ENCODE measurements at regions not wholly inside any gene's neighbourhood (a gene's known extent, or its start where the extent isn't known, plus 50 kb on each side); places are given as distances from the start of the nearest gene placed in this dataset.
"Not testable (repeated sequence)": the region's sequence is repeated elsewhere in the genome, so short reads cannot be mapped to it uniquely, and the experiment has no call there.

GRCh38 chr18:28267878-28268625 is 91.1 kb upstream of the CDH2 start:
- WGBS, 2 donors: 60 to 81% methylated on average over 4 of the region's 4 CpGs

GRCh38 chr18:28267276-28267675 is 90.3 kb upstream of the CDH2 start:
- WGBS, 2 donors: 58 to 70% methylated on average over 2 of the region's 2 CpGs
- no peaks in the 10 kb centered on the region for H3K27me3 ChIP-seq (ENCODE audit: control insufficient read depth in 3 of 3, insufficient read depth in 3 of 3, low read length in 2 of 3)
- H3K4me3 ChIP-seq: no peak overlapping the region
- ATAC-seq (ENCODE audit: insufficient read depth, low FRiP score) (no peak), DNase-seq (no peak)
- no peaks in the 10 kb centered on the region for H3K36me3 ChIP-seq (ENCODE audit: control insufficient read depth in 4 of 4, insufficient read depth in 4 of 4, low read length in 4 of 4)
- no peaks in the 10 kb centered on the region for H3K4me1 ChIP-seq (ENCODE audit: control insufficient read depth in 5 of 5, insufficient read depth in 5 of 5, low read length in 5 of 5)
- H3K9me3 ChIP-seq (ENCODE audit: control insufficient read depth in 4 of 4, insufficient read depth in 3 of 4, low read length in 3 of 4): no peaks in the 10 kb centered on the region
- H3K27ac ChIP-seq (ENCODE audit: low read depth in 1 of 2, low read length in 1 of 2): no peak overlapping the region
- TF ChIP-seq CTCF (IDR thresholded peaks at IDR 0.05; ENCODE audit: control extremely low read depth, extremely low read depth): no peak
- H3K9ac ChIP-seq (ENCODE audit: insufficient read depth in 1 of 2, low read length in 2 of 2): no peak overlapping the region

More at GRCh38 chr18:28267878-28268625, 91.1 kb upstream of the CDH2 start:
- no peak for ATAC-seq (ENCODE audit: insufficient read depth, low FRiP score)
- Histone ChIP-seq H3K9ac (ENCODE audit: insufficient read depth in 1 of 2, low read length in 2 of 2) (no peak overlapping the region), H3K36me3 (ENCODE audit: control insufficient read depth in 4 of 4, insufficient read depth in 4 of 4, low read length in 4 of 4) (no peaks in the 10 kb centered on the region), H3K27me3 (ENCODE audit: control insufficient read depth in 3 of 3, insufficient read depth in 3 of 3, low read length in 2 of 3) (no peaks in the 10 kb centered on the region), H3K9me3 (ENCODE audit: control insufficient read depth in 4 of 4, insufficient read depth in 3 of 4, low read length in 3 of 4) (no peaks in the 10 kb centered on the region), H3K4me1 (ENCODE audit: control insufficient read depth in 5 of 5, insufficient read depth in 5 of 5, low read length in 5 of 5) (no peaks in the 10 kb centered on the region), H3K4me3 (no peak overlapping the region), H3K27ac (ENCODE audit: low read depth in 1 of 2, low read length in 1 of 2) (no peak overlapping the region)
- TF ChIP-seq CTCF (IDR thresholded peaks at IDR 0.05; ENCODE audit: control extremely low read depth, extremely low read depth): no peak
- no peak for DNase-seq

GRCh38 chr18:28256166-28256565 is 79.2 kb upstream of the CDH2 start:
- Histone ChIP-seq H3K9me3 (ENCODE audit: control insufficient read depth in 4 of 4, insufficient read depth in 3 of 4, low read length in 3 of 4) (peaks cover 0 to 2% (median 0%) of the 10 kb centered on the region in 4 donors), H3K4me3 (no peak overlapping the region), H3K27ac (ENCODE audit: low read depth in 1 of 2, low read length in 1 of 2) (no peak overlapping the region), H3K4me1 (ENCODE audit: control insufficient read depth in 5 of 5, insufficient read depth in 5 of 5, low read length in 5 of 5) (no peaks in the 10 kb centered on the region), H3K36me3 (ENCODE audit: control insufficient read depth in 4 of 4, insufficient read depth in 4 of 4, low read length in 4 of 4) (no peaks in the 10 kb centered on the region), H3K9ac (ENCODE audit: insufficient read depth in 1 of 2, low read length in 2 of 2) (no peak overlapping the region), H3K27me3 (ENCODE audit: control insufficient read depth in 3 of 3, insufficient read depth in 3 of 3, low read length in 2 of 3) (no peaks in the 10 kb centered on the region)
- no peak for TF ChIP-seq CTCF (IDR thresholded peaks at IDR 0.05; ENCODE audit: control extremely low read depth, extremely low read depth)
- WGBS, 2 donors: 71 to 75% methylated on average over 2 of the region's 2 CpGs
- no peak for DNase-seq
- ATAC-seq (ENCODE audit: insufficient read depth, low FRiP score): no peak

GRCh38 chr18:28248653-28249052 is 71.7 kb upstream of the CDH2 start:
- ATAC-seq (ENCODE audit: insufficient read depth, low FRiP score) (no peak), DNase-seq (no peak)
- Histone ChIP-seq H3K27me3 (ENCODE audit: control insufficient read depth in 3 of 3, insufficient read depth in 3 of 3, low read length in 2 of 3) (no peaks in the 10 kb centered on the region), H3K4me1 (ENCODE audit: control insufficient read depth in 5 of 5, insufficient read depth in 5 of 5, low read length in 5 of 5) (no peaks in the 10 kb centered on the region), H3K9ac (ENCODE audit: insufficient read depth in 1 of 2, low read length in 2 of 2) (no peak overlapping the region), H3K27ac (ENCODE audit: low read depth in 1 of 2, low read length in 1 of 2) (no peak overlapping the region), H3K4me3 (no peak overlapping the region), H3K36me3 (ENCODE audit: control insufficient read depth in 4 of 4, insufficient read depth in 4 of 4, low read length in 4 of 4) (no peaks in the 10 kb centered on the region), H3K9me3 (ENCODE audit: control insufficient read depth in 4 of 4, insufficient read depth in 3 of 4, low read length in 3 of 4) (no peaks in the 10 kb centered on the region)
- no peak for TF ChIP-seq CTCF (IDR thresholded peaks at IDR 0.05; ENCODE audit: control extremely low read depth, extremely low read depth)

GRCh38 chr18:28240626-28241025 is 63.7 kb upstream of the CDH2 start:
- not testable (repeated sequence) for ATAC-seq (ENCODE audit: insufficient read depth, low FRiP score); H3K4me3 ChIP-seq; H3K4me1 ChIP-seq (ENCODE audit: control insufficient read depth in 5 of 5, insufficient read depth in 5 of 5, low read length in 5 of 5); H3K27ac ChIP-seq (ENCODE audit: low read depth in 1 of 2, low read length in 1 of 2); H3K9ac ChIP-seq (ENCODE audit: insufficient read depth in 1 of 2, low read length in 2 of 2); H3K27me3 ChIP-seq (ENCODE audit: control insufficient read depth in 3 of 3, insufficient read depth in 3 of 3, low read length in 2 of 3); H3K36me3 ChIP-seq (ENCODE audit: control insufficient read depth in 4 of 4, insufficient read depth in 4 of 4, low read length in 4 of 4); DNase-seq; H3K9me3 ChIP-seq (ENCODE audit: control insufficient read depth in 4 of 4, insufficient read depth in 3 of 4, low read length in 3 of 4)
- 85 to 94% methylated on average over 13 to 16 of the region's 16 CpGs for WGBS, 2 donors

All from lung (tissue), 11 donors.